Activated CD4-positive, alpha-beta T cell treated with anti-CD3 and anti-CD28 coated beads, Interleukin-2, amount 50 U/mL, for 4 hours (primary cell): ENCODE measurements at regions not wholly inside any gene's neighbourhood (a gene's known extent, or its start where the extent isn't known, plus 50 kb on each side); places are given as distances from the start of the nearest gene placed in this dataset.

Experiments used
- DNase-seq, 2 experiments: peaks; one replicate each; pipeline ENCODE4 v3.0.0-alpha.2; 2020

DNA sequence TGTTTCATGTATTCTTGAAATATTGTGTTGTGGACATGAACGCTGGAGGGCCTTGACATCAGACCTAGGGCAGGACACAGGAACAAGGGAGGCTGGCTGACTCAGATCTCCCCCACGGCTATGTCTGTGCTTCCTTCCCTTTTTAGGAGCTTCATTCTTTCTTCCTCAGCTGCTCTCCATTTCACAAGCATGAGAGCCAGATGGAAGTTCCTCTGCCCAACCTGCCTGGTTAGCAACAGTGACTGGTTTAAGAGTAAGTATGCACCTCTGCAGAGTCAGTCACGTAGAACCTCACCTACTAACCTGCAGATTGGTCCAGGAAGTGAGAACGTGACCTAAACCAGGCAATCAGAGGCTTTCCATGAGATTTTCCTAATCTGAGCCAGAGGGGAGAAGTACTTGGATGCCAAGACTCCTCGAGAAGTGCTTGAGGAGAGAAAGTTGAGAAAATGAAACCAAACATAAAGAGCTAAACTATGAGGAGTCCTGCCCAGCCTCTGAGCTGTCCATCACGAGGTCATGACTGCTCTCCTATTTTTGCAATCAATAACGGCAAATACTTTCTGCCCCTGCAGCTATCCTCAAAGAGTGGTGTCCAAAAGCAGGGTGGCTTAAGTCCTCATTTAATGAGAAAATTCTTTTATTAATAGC, 465.2 kb upstream of the CITED2 start:
- DNase-seq, result no peak

DNA sequence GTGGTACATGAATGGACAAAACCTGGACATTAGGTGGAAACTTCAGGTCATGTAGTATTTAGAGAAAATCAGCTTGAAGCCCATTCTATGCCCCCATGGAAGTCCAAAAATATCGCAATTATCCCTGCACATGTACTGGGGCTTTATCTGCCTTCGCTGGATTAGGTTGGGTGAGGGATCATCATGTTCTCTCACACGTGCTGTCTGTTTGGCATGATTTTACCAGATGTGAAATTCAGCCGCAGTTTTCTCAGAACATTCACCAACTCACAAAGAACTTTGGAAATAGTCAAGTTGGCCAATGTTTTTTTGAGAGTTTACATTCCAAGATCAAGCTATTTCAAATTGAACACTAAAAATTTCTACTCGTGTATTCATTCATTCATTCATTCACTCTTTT, 459.8 kb upstream of the CITED2 start:
- DNase-seq, result no peak

DNA sequence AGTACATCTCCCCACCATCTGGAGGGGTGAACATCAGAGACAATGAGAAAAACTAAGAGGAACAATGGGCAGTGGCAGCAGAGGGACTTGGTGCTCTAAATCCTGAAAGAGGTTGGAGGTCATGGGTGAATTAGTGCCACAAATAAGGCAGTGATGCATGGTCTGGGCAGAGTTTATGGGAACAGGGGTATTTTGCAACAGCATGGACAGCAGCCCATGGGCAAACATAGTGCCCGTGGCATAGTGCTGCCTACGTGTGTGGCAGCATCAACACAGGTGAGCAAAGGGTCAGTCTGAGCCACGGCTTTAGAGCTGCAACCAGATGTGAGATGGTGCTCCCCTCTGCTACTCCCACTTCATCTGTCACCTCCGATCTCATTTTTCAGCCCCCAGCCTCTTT, 459.1 kb upstream of the CITED2 start:
- no peak for DNase-seq

DNA sequence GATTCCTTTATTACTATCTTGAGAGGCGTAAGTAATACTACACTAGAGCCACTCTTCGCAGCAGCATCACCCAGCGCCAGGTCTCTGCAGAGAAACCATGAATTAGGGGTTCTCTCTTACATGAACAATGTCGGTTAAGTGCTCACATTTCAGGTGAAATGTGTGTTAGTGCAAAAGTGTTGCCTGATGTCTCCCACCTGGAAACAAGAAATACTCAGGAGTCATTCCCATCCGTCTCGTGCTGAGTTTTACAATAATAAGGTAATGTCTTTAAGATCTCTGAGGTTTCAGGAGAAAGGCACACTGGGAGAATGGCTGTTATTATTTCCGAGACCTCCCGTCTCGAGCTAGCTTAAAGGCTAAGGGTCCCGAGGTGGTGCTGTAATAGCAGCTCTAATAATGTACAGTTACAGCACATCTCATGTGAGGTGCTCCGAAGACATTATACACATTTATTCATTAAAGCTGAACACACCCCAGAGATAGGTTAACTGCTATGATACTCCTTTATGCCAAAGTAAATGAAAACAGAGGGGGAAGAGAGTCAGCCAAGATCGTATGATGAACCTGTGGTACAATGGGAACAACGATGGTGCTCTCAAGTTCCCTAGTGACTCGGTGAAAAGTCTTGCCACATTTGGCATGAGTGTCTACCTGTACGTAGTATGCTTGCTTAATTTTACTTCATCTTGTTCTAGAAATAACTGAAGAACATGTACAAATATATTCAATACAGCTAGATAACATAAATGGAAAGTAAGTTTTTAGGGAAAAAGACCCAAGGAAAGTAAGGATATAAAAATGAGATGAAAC, 458.3 kb upstream of the CITED2 start:
- no peak for DNase-seq

DNA sequence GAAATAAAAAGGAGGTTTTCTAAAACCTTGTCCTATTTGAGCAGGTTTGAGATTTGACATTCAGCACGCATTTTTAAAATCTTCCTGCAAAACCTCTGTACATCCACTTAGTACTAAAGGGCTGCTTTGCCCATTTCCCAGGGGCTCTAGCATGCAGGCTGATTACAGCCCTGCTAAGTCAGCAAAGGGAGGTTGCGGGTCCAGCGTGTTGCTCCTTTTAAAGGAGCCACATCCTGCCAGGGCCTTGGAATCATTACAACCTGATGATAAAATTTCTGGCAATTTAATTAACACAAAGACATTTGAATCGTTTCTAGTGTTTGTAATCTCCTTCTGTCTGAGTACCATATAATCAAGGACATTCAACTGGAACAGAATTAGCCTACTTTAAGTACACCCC, 455.1 kb upstream of the CITED2 start:
- no peak for DNase-seq

DNA sequence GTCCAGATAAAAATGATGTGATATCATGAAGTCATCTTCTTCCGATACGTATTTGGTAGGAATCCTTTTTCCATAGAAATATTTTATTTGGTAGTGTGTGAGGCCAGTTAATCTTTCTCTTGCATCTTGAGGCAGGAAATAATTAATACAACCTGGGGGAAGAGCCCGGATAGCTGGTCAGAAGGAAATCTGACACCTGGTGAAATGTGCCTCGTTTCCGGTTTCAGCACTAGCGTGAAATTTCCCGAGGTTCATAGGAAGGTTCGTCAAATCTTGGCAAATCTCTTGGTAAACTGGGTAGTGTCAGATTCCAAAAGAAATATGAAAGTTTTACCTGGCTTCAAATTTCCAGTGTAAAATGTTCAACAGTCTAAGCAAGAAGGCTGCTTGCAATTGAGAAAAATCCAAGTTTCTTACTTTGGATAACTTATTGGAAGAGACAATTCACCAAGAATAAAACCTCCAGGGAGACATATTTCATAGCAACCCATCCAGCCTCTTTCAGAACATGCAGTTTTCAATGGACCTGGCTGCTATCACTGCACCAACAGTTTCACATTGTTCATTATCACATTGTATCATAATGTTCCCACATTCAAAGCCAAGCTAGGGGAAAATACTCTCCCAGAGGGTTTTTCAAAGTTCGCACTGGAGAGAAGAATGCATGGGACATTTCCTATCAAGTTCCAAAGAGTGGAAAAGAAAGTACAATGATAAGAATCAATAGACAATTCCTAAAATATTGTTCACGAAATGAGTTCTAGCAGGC, 454.5 kb upstream of the CITED2 start:
- no peak for DNase-seq

DNA sequence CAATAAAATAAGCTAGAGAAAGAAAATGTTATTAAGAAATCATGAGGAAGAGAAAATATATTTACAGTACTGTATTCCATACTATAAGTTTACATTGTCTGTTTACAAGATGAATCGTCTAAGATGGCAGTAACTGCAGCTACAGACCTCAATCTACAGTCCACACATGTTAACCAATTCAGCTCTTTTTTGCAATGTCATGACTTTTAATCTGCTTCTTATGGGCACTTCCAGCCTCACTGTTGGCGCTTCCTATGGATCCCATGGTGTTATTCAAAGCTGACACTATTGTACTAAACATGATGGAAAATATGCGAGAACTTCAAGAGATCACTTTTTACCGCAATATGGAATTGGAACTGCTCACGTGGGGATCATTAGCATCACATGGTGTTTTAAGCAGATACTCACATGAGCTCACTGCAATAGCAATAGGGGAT, 451.5 kb upstream of the CITED2 start:
- no peak for DNase-seq

DNA sequence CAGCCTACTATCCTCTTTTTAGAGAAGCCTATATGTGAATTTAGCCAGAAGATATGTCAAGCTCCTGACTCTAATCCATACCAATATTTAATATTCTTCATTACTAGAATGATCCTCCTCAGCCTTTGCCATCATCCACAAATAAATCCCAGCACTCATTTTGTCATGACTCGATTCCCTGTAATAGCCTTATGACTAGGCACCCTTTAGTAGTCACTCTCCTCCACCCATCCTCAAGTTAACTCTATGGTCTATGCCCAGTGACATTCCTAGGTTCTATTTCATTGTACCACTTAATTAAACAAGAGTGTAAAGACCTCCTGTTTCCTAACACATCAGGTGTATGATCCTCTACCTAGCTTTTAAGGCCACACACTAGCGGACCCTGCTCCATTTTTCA, 450.4 kb upstream of the CITED2 start:
- no peak for DNase-seq

DNA sequence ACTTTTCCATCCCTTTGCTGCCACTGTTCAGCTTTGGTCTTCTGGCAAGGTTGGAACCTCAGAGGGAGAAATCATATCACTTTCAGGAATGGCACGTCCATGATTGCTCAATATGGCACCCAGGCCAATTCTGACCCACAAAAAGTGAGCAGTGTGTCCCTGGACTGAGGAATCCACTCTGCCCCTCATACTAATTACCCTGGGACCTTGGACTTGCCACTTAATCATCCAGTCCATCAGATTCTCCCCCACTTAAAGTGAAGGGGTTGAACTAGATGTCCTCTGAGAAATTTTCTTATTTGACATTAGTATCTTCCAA, 449.3 kb upstream of the CITED2 start:
- no peak for DNase-seq

DNA sequence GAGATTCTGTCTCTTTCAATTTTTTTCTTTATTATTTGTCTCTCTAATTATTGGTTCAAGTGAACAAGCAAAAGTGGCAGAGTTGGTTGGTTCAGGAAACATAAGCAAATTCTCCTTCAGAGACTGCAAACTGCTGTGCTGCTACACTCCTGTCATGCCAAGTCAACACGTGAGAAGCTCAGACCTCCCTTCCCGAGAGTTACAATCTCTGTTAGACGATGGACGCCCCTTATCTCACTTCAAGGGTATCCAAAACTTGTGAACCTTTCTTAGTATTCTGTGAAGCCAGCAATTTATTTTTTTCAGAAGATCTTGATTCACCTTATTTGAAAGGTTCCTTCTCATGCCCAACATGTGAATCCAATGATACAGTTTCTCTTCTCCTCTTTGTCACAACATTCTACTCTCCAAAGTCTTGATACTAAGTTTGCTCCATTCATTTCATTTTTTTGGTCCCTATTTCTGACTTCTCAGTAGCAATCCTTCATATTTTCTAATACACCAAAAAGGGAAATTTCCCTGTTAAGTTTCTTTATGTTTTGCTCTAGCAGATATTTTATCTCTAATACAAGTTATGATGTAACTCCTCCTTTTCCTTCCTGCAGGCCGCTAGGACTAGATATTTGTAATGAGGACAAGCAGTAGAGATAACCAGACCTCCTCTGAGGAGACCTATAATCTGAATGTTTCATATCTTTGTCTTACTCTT, 448.8 kb upstream of the CITED2 start:
- DNase-seq, result no peak

DNA sequence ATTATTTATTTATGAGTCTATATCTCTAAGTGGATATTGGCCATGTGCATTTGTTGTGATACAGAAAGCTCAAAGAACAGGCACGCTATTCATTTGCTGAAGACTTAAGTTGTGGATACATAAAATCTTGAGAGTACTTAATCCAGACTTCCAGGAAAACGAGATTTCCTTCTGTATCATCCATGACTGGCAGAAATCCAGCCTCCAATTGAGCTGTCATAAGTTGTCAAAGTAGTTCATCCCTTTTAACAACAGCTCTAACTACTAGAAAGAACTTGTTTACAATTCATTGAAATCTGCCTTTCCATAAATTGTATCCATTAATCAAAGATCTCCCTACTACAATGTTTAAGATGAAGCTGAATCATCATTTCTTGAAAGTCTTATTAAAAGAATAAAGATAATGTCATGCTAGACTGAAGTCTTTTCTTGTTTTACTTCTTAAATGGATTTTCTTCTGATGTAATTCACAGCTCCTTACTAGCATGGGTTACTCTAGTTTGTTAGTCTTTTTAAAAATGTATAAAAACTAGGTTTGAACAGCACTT, 447.3 kb upstream of the CITED2 start:
- no peak for DNase-seq

DNA sequence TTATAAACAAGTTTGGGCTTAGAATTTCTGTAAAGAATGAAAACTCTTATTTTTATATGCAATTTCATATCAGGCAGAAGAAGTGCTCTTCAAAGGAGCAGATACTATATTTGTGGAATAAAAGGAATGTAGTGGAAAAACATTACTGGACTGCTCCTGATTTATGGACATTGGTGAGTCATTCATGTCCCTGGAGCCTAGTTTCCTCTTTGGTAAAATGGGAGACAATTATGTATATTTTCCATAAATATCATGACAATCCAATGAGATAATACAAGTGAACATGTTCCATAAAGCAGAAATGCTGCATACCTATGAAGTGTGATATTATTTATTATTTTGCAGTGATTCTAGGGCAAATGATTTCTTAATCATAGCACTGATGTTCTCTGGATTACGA, 445.8 kb upstream of the CITED2 start:
- no peak for DNase-seq

DNA sequence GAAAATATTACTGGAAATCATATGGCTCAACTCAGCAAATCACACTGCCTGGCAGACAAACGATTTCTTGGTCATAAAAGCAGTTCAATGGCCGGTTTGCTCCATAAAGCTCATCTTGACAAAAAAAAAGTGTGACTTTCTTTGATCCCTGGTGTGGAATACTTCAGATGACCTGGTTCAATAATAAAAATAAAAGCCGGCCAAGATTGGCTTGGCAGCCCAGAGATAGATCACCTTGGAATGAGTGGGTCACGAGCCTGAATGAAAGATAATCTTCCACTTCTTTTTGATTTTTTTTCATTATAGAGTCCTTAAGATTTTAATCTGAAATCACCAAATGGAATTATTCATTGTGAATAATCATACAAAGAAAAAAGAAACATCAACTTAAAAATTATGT, 445.3 kb upstream of the CITED2 start:
- DNase-seq, result no peak

DNA sequence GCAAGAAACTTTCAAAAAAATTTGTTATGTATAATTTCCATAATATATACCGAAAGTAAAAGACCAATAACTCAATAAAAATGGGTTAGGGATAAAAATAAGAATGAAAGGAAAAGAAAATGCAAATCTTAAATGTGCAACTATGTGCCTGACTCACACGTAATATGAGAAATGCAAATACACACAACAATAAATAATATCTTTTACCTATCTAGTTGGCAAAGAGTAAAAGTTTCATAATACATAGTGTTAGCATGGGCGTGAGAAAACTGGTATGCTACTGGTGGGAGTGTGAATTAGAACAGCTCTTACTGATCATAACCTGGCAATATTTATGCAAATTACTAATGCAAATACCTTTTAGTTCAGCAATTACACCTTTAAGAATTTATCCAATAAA, 438.5 kb upstream of the CITED2 start:
- no peak for DNase-seq

DNA sequence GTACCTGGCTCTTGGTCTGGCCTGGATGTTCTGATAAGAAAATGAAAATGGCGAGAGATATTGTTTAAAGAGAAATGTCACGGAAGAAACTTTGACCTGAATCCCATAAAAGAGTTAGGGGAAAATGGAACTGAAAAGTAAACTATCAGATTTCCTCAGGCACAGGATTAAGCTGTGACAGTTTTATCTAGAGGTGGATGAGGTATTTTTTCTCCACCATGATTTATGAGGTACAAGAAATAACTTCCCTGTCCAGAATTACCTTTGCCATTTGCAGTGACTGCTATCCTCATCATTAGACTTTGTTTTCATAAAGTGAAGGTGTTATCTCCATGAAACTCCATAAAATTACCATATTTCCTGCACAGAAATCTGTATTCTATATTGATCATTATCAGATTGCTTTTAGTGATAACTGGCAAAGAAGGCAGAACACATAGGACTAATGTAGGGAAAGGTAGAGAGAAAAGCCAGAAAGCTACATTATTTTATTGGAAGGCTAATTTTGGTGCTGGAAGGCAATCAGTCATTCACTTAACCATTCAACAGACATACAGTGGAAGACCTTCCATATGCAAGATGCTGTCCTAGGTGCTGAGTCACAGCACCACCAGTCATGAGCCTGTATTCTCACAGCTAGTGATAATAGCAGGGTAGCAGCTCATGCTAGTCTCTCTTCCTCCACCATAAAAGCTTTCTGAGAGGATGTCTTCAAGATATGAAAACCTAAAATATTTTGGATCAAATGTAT, 427.3 kb upstream of the CITED2 start:
- DNase-seq, result no peak

DNA sequence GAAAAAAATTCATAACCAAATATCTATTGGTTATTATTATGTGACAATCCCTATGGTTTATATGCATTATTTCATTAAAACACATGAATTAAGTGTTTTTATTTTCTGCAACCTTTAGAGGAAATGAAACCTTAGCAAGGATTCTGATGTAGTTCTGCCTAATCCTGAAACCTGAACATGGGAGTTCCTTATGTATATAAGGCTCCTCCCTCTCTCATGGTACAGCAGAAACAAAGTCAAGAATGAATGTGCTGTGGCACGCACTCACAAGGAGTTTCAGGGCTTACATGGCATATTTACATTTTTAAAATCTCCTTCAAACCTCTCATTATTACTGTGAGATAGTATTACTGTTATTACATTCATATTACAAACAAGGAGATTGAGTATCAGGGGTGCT, 426.4 kb upstream of the CITED2 start:
- DNase-seq, result no peak

DNA sequence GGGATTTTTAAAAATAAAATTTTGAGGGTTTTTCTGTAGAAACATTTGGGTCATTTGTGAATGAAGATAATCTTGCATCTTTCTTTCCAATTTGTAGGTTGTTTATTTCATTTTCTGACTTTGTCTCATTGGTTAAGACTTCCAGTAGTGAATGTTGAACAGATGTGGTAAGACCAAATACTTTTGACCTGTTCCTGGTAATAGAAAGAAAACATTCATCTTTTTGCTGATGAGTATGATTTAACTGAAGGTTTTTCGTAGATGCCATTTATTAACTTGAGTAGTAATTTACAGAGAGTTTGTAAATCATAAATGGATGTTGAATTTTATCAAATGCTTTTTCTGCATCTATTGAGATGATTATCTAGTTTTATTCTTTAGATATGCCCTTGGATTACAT, 416.1 kb upstream of the CITED2 start:
- no peak for DNase-seq

DNA sequence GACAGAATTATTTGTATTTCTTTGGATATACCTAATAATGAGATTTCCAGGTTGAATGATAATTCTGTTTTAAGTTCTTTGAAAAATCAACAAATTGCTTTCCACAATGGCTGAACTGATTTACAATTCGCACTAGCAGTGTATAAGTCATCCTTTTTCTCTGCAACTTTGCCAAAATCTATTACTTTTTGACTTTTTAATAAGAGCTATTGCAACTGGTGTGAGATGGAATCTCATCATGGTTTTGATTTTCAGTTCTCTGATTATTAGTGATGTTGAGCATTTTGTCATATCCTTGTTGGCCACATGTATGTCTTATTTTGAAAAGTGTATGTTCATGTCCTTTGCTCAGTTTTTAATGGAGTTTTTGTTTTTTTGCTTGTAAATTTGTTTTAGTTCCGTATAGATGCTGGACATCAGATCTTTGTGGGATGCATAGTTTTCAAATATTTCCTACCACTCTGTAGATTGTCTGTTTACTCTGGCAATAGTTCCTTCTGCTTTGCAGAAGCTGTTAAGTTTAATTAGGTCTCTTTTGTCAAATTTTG, 409.8 kb upstream of the CITED2 start:
- no peak for DNase-seq

DNA sequence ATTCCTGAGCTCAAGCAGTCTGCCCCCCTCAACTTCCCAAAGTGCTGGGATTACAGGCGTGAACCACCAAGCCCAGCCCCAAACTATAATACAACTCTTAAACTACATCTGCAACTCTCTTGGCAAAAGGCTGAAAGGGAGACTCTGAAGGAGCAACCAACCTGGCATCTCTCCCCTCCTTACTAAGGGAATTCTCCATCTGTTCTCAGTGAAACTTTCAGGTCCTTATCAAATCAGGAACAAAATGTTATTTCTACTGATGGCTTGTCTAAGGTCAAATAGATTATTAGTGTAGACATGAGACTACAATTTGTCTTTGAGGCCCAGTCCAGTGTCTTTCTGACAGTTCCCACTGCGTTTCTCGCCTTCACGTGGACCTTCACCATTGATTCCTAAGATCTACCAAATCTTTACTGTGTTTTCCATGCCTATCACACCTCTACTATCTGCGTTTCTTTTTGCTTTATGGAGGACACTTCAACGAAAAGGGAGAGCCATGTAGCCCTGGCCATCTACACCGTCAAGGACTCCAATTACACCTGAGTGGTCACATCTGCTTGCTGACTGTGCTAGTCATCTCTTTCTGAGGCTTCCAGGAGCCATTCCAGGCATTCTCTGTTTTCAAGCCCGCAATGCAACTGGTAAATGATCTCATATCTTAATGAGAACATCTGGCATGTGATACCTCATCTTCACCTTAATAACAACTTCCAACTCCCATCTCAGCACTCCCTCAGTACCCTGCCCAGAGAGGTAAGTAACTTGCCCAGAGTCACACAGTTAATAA, 405.7 kb upstream of the CITED2 start:
- DNase-seq, result no peak

DNA sequence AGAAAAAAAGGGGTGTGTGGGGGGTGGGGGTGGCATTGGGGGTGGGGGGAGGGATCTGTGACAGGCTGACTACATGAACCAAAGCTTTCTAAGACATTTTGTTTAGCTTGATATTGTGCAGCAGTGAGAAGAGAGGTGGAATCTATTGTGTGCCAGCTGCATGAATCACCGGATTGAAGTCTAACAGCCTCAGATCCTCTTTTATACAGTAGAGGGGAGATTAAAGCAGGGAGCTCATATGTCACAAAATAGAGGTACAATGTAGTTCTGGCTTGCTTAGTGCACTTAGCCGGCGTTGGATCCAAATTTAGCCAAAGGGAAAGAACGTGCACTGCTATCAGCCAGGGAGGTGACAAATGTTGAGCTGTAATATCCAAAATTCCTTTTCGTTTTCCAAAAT, 404.2 kb upstream of the CITED2 start:
- no peak for DNase-seq

DNA sequence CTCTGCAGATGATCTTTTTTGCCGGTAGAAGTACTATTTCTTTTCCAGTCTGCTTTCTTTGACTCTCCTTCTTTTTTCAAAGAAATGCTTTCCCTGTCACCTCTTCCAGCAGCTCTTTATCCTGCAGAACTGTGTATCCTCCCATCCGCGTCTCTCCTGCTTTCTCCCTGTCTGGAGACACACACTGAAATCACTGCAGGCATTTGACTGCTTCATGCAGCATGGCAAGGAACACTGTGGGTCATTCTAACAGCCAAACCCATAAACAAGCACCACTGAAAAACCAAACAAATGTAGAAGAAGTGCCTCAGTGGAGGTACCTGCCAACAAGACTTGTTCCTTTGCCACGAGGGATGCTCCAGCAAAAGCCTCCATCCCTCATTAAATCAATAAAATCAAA, 403.7 kb upstream of the CITED2 start:
- no peak for DNase-seq
